ENCODE measurements at regions not wholly inside any gene's neighbourhood (a gene's known extent, or its start where the extent isn't known, plus 50 kb on each side); places are given as distances from the start of the nearest gene placed in this dataset.

GRCh38 chr3:55180161-55180560 is 252.3 kb upstream of the LRTM1 start:
- ChIA-PET POLR2A (ENCODE audit: unreplicated experiment) (no interaction called here), CTCF (no interaction called here)
- no peak for TF ChIP-seq CTCF (conservative IDR thresholded peaks at IDR 0.05; ENCODE audit: low read depth, low read length)
- no peak for TF ChIP-seq EZH2 (IDR thresholded peaks at IDR 0.05; ENCODE audit: low read length, unreplicated experiment)
- no peak for TF ChIP-seq EZH2phosphoT487 (IDR thresholded peaks at IDR 0.05; ENCODE audit: borderline replicate concordance, low read length)
- H3K9ac ChIP-seq (ENCODE audit: low read length), result no peak overlapping the region
- no peak overlapping the region for H2AFZ ChIP-seq (ENCODE audit: low read length)
- no peaks in the 10 kb centered on the region for H4K20me1 ChIP-seq (ENCODE audit: low read length)
- H3K4me2 ChIP-seq (ENCODE audit: low read length), result no peak overlapping the region
- no peaks in the 10 kb centered on the region for H3K36me3 ChIP-seq (ENCODE audit: low read depth, low read length)
- H3K9me2 ChIP-seq (replicated peaks; ENCODE audit: low read length), result no peaks in the 10 kb centered on the region
- no peaks in the 10 kb centered on the region for H3F3A ChIP-seq (ENCODE audit: low read length, unreplicated experiment)
- H3K27ac ChIP-seq (ENCODE audit: low read length), result no peak overlapping the region
- peaks cover 8% of the 10 kb centered on the region for H3K27me3 ChIP-seq (ENCODE audit: low read length)
- ATAC-seq (no peak), DNase-seq (no peak)
- H3K4me3 ChIP-seq (ENCODE audit: low read length), result no peak overlapping the region
- no peaks in the 10 kb centered on the region for H3K4me1 ChIP-seq (ENCODE audit: insufficient read depth, low read length)
- no peaks in the 10 kb centered on the region for H3K79me2 ChIP-seq (ENCODE audit: low read length)
- H3K9me3 ChIP-seq (ENCODE audit: low read length), result no peaks in the 10 kb centered on the region
- no TSS peak for BruUV-seq (replicated peaks)
- intact Hi-C loops (cut with micrococcal nuclease), result loop anchor here (10.0 kb wide), 1 partner anchor 275 kb away; no protein-coding TSS in a partner anchor

- ChIA-PET CTCF (no interaction called here), POLR2A (ENCODE audit: unreplicated experiment) (no interaction called here)
- intact Hi-C loops (cut with micrococcal nuclease), result no loop called here
These were observed 250.5 kb upstream of the LRTM1 start for GRCh38 chr3:55178336-55178735.

More at GRCh38 chr3:55178336-55178735, 250.5 kb upstream of the LRTM1 start:
- BruUV-seq (replicated peaks), result no TSS peak
- Histone ChIP-seq H3K4me2 (ENCODE audit: low read length) (no peak overlapping the region), H3K4me1 (ENCODE audit: insufficient read depth, low read length) (no peaks in the 10 kb centered on the region), H2AFZ (ENCODE audit: low read length) (no peak overlapping the region), H3F3A (ENCODE audit: low read length, unreplicated experiment) (no peaks in the 10 kb centered on the region), H3K27me3 (ENCODE audit: low read length) (peaks cover 8% of the 10 kb centered on the region), H3K4me3 (ENCODE audit: low read length) (no peak overlapping the region), H4K20me1 (ENCODE audit: low read length) (no peaks in the 10 kb centered on the region), H3K79me2 (ENCODE audit: low read length) (no peaks in the 10 kb centered on the region), H3K9ac (ENCODE audit: low read length) (no peak overlapping the region), H3K9me2 (replicated peaks; ENCODE audit: low read length) (no peaks in the 10 kb centered on the region), H3K27ac (ENCODE audit: low read length) (no peak overlapping the region), H3K9me3 (ENCODE audit: low read length) (no peaks in the 10 kb centered on the region), H3K36me3 (ENCODE audit: low read depth, low read length) (no peaks in the 10 kb centered on the region)
- ATAC-seq (no peak), DNase-seq (no peak)
- no peak for TF ChIP-seq EZH2 (IDR thresholded peaks at IDR 0.05; ENCODE audit: low read length, unreplicated experiment)
- no peak for TF ChIP-seq EZH2phosphoT487 (IDR thresholded peaks at IDR 0.05; ENCODE audit: borderline replicate concordance, low read length)
- TF ChIP-seq CTCF (conservative IDR thresholded peaks at IDR 0.05; ENCODE audit: low read depth, low read length), result no peak

All from PC-3 (cell line).